Osteocyte (in vitro differentiated cells): ENCODE measurements at regions not wholly inside any gene's neighbourhood (a gene's known extent, or its start where the extent isn't known, plus 50 kb on each side); places are given as distances from the start of the nearest gene placed in this dataset.

ENCODE experiments used
- DNase-seq: peaks from one replicate; pipeline ENCODE4 v3.0.0; 2021; ENCODE audit warnings: mixed read lengths; ENCODE audit not compliant: unreplicated experiment; ENCODE audit errors: extremely low spot score
- H3K27ac Mint-ChIP-seq: one replicate; pipeline ENCODE4 v1.8.0; 2021; ENCODE audit warnings: mild to moderate bottlenecking, mixed read lengths; ENCODE audit not compliant: unreplicated experiment
- H3K27me3 Mint-ChIP-seq: one replicate; pipeline ENCODE4 v1.8.0; 2021; ENCODE audit warnings: mixed read lengths; ENCODE audit not compliant: unreplicated experiment
- H3K36me3 Mint-ChIP-seq: one replicate; pipeline ENCODE4 v1.8.0; 2021; ENCODE audit warnings: mixed read lengths; ENCODE audit not compliant: unreplicated experiment
- H3K4me1 Mint-ChIP-seq: one replicate; pipeline ENCODE4 v1.8.0; 2021; ENCODE audit warnings: mixed read lengths; ENCODE audit not compliant: unreplicated experiment
- H3K4me3 Mint-ChIP-seq: one replicate; pipeline ENCODE4 v1.8.0; 2021; ENCODE audit warnings: mild to moderate bottlenecking, moderate library complexity, mixed read lengths; ENCODE audit not compliant: unreplicated experiment
- H3K9me3 Mint-ChIP-seq: one replicate; pipeline ENCODE4 v1.8.0; 2021; ENCODE audit warnings: mixed read lengths; ENCODE audit not compliant: unreplicated experiment
- CTCF ChIP-seq: fragments of 200-600 bp; sonication (generic); IDR thresholded peaks from 2 replicates; pipeline ENCODE4 v1.5.0; 2021; ENCODE audit warnings: antibody characterized with exemption, mild to moderate bottlenecking, moderate library complexity

- peaks cover 32% of the 10 kb centered on the region for H3K4me1 Mint-ChIP-seq
- H3K27me3 Mint-ChIP-seq, result peaks cover 12% of the 10 kb centered on the region
- H3K36me3 Mint-ChIP-seq, result no peaks in the 10 kb centered on the region
- no peak for DNase-seq
- H3K4me3 Mint-ChIP-seq, result no peak overlapping the region
- no peak overlapping the region for H3K27ac Mint-ChIP-seq
- no peak for TF ChIP-seq CTCF
- H3K9me3 Mint-ChIP-seq, result no peaks in the 10 kb centered on the region
These were observed 200.3 kb downstream of the TLE1 start for GRCh38 chr9:81489046-81489445.

GRCh38 chr9:81480828-81481604 is 208.3 kb downstream of the TLE1 start:
- no peak for DNase-seq
- Mint-ChIP-seq H3K4me1 (no peaks in the 10 kb centered on the region), H3K27me3 (no peaks in the 10 kb centered on the region), H3K36me3 (no peaks in the 10 kb centered on the region), H3K9me3 (peaks cover 10% of the 10 kb centered on the region), H3K27ac (no peak overlapping the region), H3K4me3 (no peak overlapping the region)
- no peak for TF ChIP-seq CTCF

GRCh38 chr9:81479573-81479972 is 209.8 kb downstream of the TLE1 start:
- Mint-ChIP-seq H3K4me3 (no peak overlapping the region), H3K27ac (no peak overlapping the region), H3K27me3 (peaks cover 1% of the 10 kb centered on the region), H3K36me3 (no peaks in the 10 kb centered on the region), H3K9me3 (peaks cover 10% of the 10 kb centered on the region), H3K4me1 (no peaks in the 10 kb centered on the region)
- no peak for DNase-seq
- TF ChIP-seq CTCF, result no peak

- peaks cover 2% of the 10 kb centered on the region for H3K36me3 Mint-ChIP-seq
- no peak overlapping the region for H3K27ac Mint-ChIP-seq
- peaks cover 2% of the 10 kb centered on the region for H3K27me3 Mint-ChIP-seq
- H3K4me1 Mint-ChIP-seq, result no peaks in the 10 kb centered on the region
- peaks cover 10% of the 10 kb centered on the region for H3K9me3 Mint-ChIP-seq
- no peak for TF ChIP-seq CTCF
- no peak for DNase-seq
- no peak overlapping the region for H3K4me3 Mint-ChIP-seq
These were observed 211.7 kb downstream of the TLE1 start for GRCh38 chr9:81477669-81478068.

GRCh38 chr9:81476813-81477490 is 212.4 kb downstream of the TLE1 start:
- no peak overlapping the region for H3K27ac Mint-ChIP-seq
- no peak for DNase-seq
- TF ChIP-seq CTCF, result no peak
- H3K9me3 Mint-ChIP-seq, result peaks cover 10% of the 10 kb centered on the region
- H3K27me3 Mint-ChIP-seq, result peaks cover 2% of the 10 kb centered on the region
- H3K36me3 Mint-ChIP-seq, result peaks cover 2% of the 10 kb centered on the region
- H3K4me3 Mint-ChIP-seq, result no peak overlapping the region
- H3K4me1 Mint-ChIP-seq, result no peaks in the 10 kb centered on the region
